Fibroblast of skin of scalp (primary cell): ENCODE measurements at regions not wholly inside any gene's neighbourhood (a gene's known extent, or its start where the extent isn't known, plus 50 kb on each side); places are given as distances from the start of the nearest gene placed in this dataset.
"Not testable (repeated sequence)": the region's sequence is repeated elsewhere in the genome, so short reads cannot be mapped to it uniquely, and the experiment has no call there.

Experiments
- DNase-seq: peaks from one replicate; pipeline ENCODE4 v3.0.0-alpha.2; 2013

- DNase-seq: not testable (repeated sequence)
Measured at GRCh38 chr1:214095896-214096295, 108.1 kb downstream of the PROX1 start.

- no peak for DNase-seq
Measured at GRCh38 chr1:214101246-214101645, 113.5 kb downstream of the PROX1 start.

GRCh38 chr1:214101828-214102227 lies 114.1 kb downstream of the PROX1 start:
- no peak for DNase-seq

GRCh38 chr1:214102907-214103306 lies 115.1 kb downstream of the PROX1 start:
- peak; percentile 41 for DNase-seq

- DNase-seq: no peak
Measured at GRCh38 chr1:214103778-214104177, 116.0 kb downstream of the PROX1 start.

- DNase-seq: no peak
Measured at GRCh38 chr1:214106375-214106774, 118.6 kb downstream of the PROX1 start.

GRCh38 chr1:214107322-214108096 lies 119.7 kb downstream of the PROX1 start:
- no peak for DNase-seq

- no peak for DNase-seq
Measured at GRCh38 chr1:214108097-214108446, 120.3 kb downstream of the PROX1 start.

GRCh38 chr1:214111796-214112195 lies 124.0 kb downstream of the PROX1 start:
- no peak for DNase-seq

- DNase-seq: no peak
Measured at GRCh38 chr1:214116258-214116657, 128.5 kb downstream of the PROX1 start.

GRCh38 chr1:214117780-214118179 lies 130.0 kb downstream of the PROX1 start:
- no peak for DNase-seq

- no peak for DNase-seq
Measured at GRCh38 chr1:214120191-214120590, 132.4 kb downstream of the PROX1 start.

GRCh38 chr1:214120951-214121350 lies 133.2 kb downstream of the PROX1 start:
- no peak for DNase-seq

GRCh38 chr1:214122110-214122509 lies 134.3 kb downstream of the PROX1 start:
- DNase-seq: no peak

GRCh38 chr1:214123061-214123784 lies 135.4 kb downstream of the PROX1 start:
- peak; percentile 58 for DNase-seq

GRCh38 chr1:214124281-214124805 lies 136.6 kb downstream of the PROX1 start:
- DNase-seq: no peak

GRCh38 chr1:214124915-214125314 lies 137.1 kb downstream of the PROX1 start:
- no peak for DNase-seq

- no peak for DNase-seq
Measured at GRCh38 chr1:214125819-214126218, 138.0 kb downstream of the PROX1 start.

GRCh38 chr1:214126697-214127146 lies 138.9 kb downstream of the PROX1 start:
- DNase-seq: no peak

GRCh38 chr1:214127705-214128104 lies 139.9 kb downstream of the PROX1 start:
- DNase-seq: no peak

GRCh38 chr1:214135886-214136285 lies 145.1 kb upstream of the SMYD2 start:
- peak; percentile 41 for DNase-seq

- DNase-seq: peak; percentile 11
Measured at GRCh38 chr1:214136324-214136919, 144.5 kb upstream of the SMYD2 start.

- no peak for DNase-seq
Measured at GRCh38 chr1:214141486-214141885, 139.5 kb upstream of the SMYD2 start.
